Vagina (tissue), 2 donors: ENCODE measurements at regions not wholly inside any gene's neighbourhood (a gene's known extent, or its start where the extent isn't known, plus 50 kb on each side); places are given as distances from the start of the nearest gene placed in this dataset.
"Not testable (repeated sequence)": the region's sequence is repeated elsewhere in the genome, so short reads cannot be mapped to it uniquely, and the experiment has no call there.

Experiments
- DNase-seq, 2 donors: peaks; one replicate each; pipeline ENCODE4 v3.0.0-alpha.2; 2017; ENCODE audit errors: extremely low spot score in 2 of 2
- H3K27ac ChIP-seq: fragments of 200-600 bp; sonication (generic); one replicate; pipeline ENCODE4 v1.5.1; 2019
- H3K27me3 ChIP-seq: fragments of 200-600 bp; sonication (generic); one replicate; pipeline ENCODE4 v1.5.1; 2019
- H3K36me3 ChIP-seq, 2 donors: fragments of 200-600 bp; sonication (generic); one replicate each; pipeline ENCODE4 v1.5.1; 2017 to 2019
- H3K4me1 ChIP-seq: fragments of 200-600 bp; sonication (generic); one replicate; pipeline ENCODE4 v1.5.1; 2019
- H3K4me3 ChIP-seq, 2 donors: fragments of 200-600 bp; sonication (generic); 1 replicate in 1 of 2; 2 replicates in 1 of 2; pipeline ENCODE4 v1.5.1; 2016 to 2019
- H3K9me3 ChIP-seq: fragments of 200-600 bp; sonication (generic); one replicate; pipeline ENCODE4 v1.5.1; 2019
- CTCF ChIP-seq, 3 experiments: fragments of 450-650 bp in 2 of 3; fragments of 200-600 bp in 1 of 3; sonication (generic) in 1 of 3; IDR thresholded peaks; one replicate each; pipeline ENCODE4 v1.5.1; 2017 to 2019; ENCODE audit warnings: antibody characterized with exemption in 3 of 3, mild to moderate bottlenecking in 2 of 3, moderate library complexity in 2 of 3
- POLR2A ChIP-seq, 2 donors: fragments of 450-650 bp; IDR thresholded peaks; one replicate each; pipeline ENCODE4 v1.6.1; 2017; ENCODE audit warnings: antibody characterized with exemption in 2 of 2, mild to moderate bottlenecking in 2 of 2, moderate library complexity in 2 of 2
- POLR2AphosphoS5 ChIP-seq, 2 donors: sonication (generic); formaldehyde crosslinking; IDR thresholded peaks; one replicate each; pipeline ENCODE4 v1.9.0; 2017; ENCODE audit warnings: antibody characterized with exemption in 2 of 2, mild to moderate bottlenecking in 2 of 2, low read depth in 1 of 2; ENCODE audit not compliant: insufficient read depth in 1 of 2
- intact Hi-C: fragments of 100-400 bp; cut with DNase I; formaldehyde crosslinking; loops from one replicate; pipeline ENCODE4 v1.15.1; 2023

GRCh38 chr3:87121856-87122255 is 105.3 kb upstream of the CHMP2B start:
- TF ChIP-seq CTCF (IDR thresholded peaks at IDR 0.05), result no peak
- no peak for TF ChIP-seq POLR2AphosphoS5 (IDR thresholded peaks at IDR 0.05; ENCODE audit: insufficient read depth in 1 of 2, low read depth in 1 of 2)
- TF ChIP-seq POLR2A (IDR thresholded peaks at IDR 0.05), result no peak
- intact Hi-C loops, result no loop called here
- Histone ChIP-seq H3K27me3 (no peaks in the 10 kb centered on the region), H3K9me3 (no peaks in the 10 kb centered on the region), H3K27ac (no peak overlapping the region), H3K4me3 (no peak overlapping the region), H3K4me1 (no peaks in the 10 kb centered on the region), H3K36me3 (no peaks in the 10 kb centered on the region)
- DNase-seq, result no peak

- TF ChIP-seq POLR2AphosphoS5 (IDR thresholded peaks at IDR 0.05; ENCODE audit: insufficient read depth in 1 of 2, low read depth in 1 of 2) (no peak), CTCF (IDR thresholded peaks at IDR 0.05) (no peak), POLR2A (IDR thresholded peaks at IDR 0.05) (no peak)
- DNase-seq, result no peak
- intact Hi-C loops, result no loop called here
These were observed 106.2 kb upstream of the CHMP2B start for GRCh38 chr3:87120881-87121280.

GRCh38 chr3:87120236-87120635 is 106.9 kb upstream of the CHMP2B start:
- Histone ChIP-seq H3K4me3 (no peak overlapping the region), H3K27me3 (no peaks in the 10 kb centered on the region), H3K4me1 (no peaks in the 10 kb centered on the region), H3K27ac (no peak overlapping the region), H3K36me3 (no peaks in the 10 kb centered on the region), H3K9me3 (no peaks in the 10 kb centered on the region)
- no peak for DNase-seq
- intact Hi-C loops, result no loop called here
- TF ChIP-seq POLR2AphosphoS5 (IDR thresholded peaks at IDR 0.05; ENCODE audit: insufficient read depth in 1 of 2, low read depth in 1 of 2), result no peak
- TF ChIP-seq POLR2A (IDR thresholded peaks at IDR 0.05), result no peak
- no peak for TF ChIP-seq CTCF (IDR thresholded peaks at IDR 0.05)

More at GRCh38 chr3:87120881-87121280, 106.2 kb upstream of the CHMP2B start:
- no peaks in the 10 kb centered on the region for H3K36me3 ChIP-seq
- H3K4me3 ChIP-seq, result no peak overlapping the region
- H3K9me3 ChIP-seq, result no peaks in the 10 kb centered on the region
- H3K4me1 ChIP-seq, result no peaks in the 10 kb centered on the region
- H3K27me3 ChIP-seq, result no peaks in the 10 kb centered on the region
- no peak overlapping the region for H3K27ac ChIP-seq

GRCh38 chr3:87109465-87109864 is 117.6 kb upstream of the CHMP2B start:
- intact Hi-C loops, result no loop called here
- no peaks in the 10 kb centered on the region for H3K36me3 ChIP-seq
- no peak for TF ChIP-seq POLR2A (IDR thresholded peaks at IDR 0.05)
- no peak for TF ChIP-seq POLR2AphosphoS5 (IDR thresholded peaks at IDR 0.05; ENCODE audit: insufficient read depth in 1 of 2, low read depth in 1 of 2)
- no peak for TF ChIP-seq CTCF (IDR thresholded peaks at IDR 0.05)
- H3K27ac ChIP-seq, result no peak overlapping the region
- DNase-seq, result no peak
- no peak overlapping the region for H3K4me3 ChIP-seq
- no peaks in the 10 kb centered on the region for H3K4me1 ChIP-seq
- H3K9me3 ChIP-seq, result no peaks in the 10 kb centered on the region
- no peaks in the 10 kb centered on the region for H3K27me3 ChIP-seq

- DNase-seq, result no peak
- Histone ChIP-seq H3K4me1 (no peaks in the 10 kb centered on the region), H3K9me3 (no peaks in the 10 kb centered on the region), H3K27me3 (no peaks in the 10 kb centered on the region), H3K27ac (no peak overlapping the region), H3K36me3 (no peaks in the 10 kb centered on the region), H3K4me3 (no peak overlapping the region)
- no peak for TF ChIP-seq CTCF (IDR thresholded peaks at IDR 0.05)
- intact Hi-C loops, result no loop called here
These were observed 111.1 kb upstream of the VGLL3 start for GRCh38 chr3:87101861-87102625.

GRCh38 chr3:87097733-87098132 is 106.8 kb upstream of the VGLL3 start:
- H3K4me3 ChIP-seq, H3K27ac ChIP-seq, H3K36me3 ChIP-seq, H3K4me1 ChIP-seq, H3K27me3 ChIP-seq, DNase-seq, H3K9me3 ChIP-seq, intact Hi-C loops: not testable (repeated sequence)
